ENCODE measurements at regions not wholly inside any gene's neighbourhood (a gene's known extent, or its start where the extent isn't known, plus 50 kb on each side); places are given as distances from the start of the nearest gene placed in this dataset.
A peak's percentile ranks its signal among the peaks of the same experiment; 100 is the strongest.
"Not testable (repeated sequence)": the region's sequence is repeated elsewhere in the genome, so short reads cannot be mapped to it uniquely, and the experiment has no call there.

- WGBS, 2 donors, result 55 to 68% methylated on average over 3 of the region's 3 CpGs
- TF ChIP-seq POLR2A (IDR thresholded peaks at IDR 0.05), result no peak
- TF ChIP-seq CTCF (IDR thresholded peaks at IDR 0.05), result no peak
- no peak overlapping the region for H3K4me3 ChIP-seq (ENCODE audit: low read depth, poor library complexity, severe bottlenecking)
- no peak for DNase-seq (ENCODE audit: low spot score in 2 of 2)
- intact Hi-C loops (cut with DNase I; ENCODE audit: low total_unique reads), result no loop called here
Observed at GRCh38 chr17:27958708-27959381, 65.7 kb upstream of the LYRM9 start.

GRCh38 chr17:27959382-27959709, 66.2 kb upstream of the LYRM9 start:
- TF ChIP-seq CTCF (IDR thresholded peaks at IDR 0.05) (no peak), POLR2A (IDR thresholded peaks at IDR 0.05) (no peak)
- 52 to 64% methylated on average over 5 of the region's 5 CpGs for WGBS, 2 donors
- intact Hi-C loops (cut with DNase I; ENCODE audit: low total_unique reads), result no loop called here
- H3K4me3 ChIP-seq (ENCODE audit: low read depth, poor library complexity, severe bottlenecking), result no peak overlapping the region
- no peak for DNase-seq (ENCODE audit: low spot score in 2 of 2)

GRCh38 chr17:27960183-27960849, 67.2 kb upstream of the LYRM9 start:
- WGBS, 2 donors, result 50 to 54% methylated on average over 6 of the region's 6 CpGs
- TF ChIP-seq POLR2A (IDR thresholded peaks at IDR 0.05) (no peak), CTCF (IDR thresholded peaks at IDR 0.05) (no peak)
- DNase-seq (ENCODE audit: low spot score in 2 of 2), result no peak
- intact Hi-C loops (cut with DNase I; ENCODE audit: low total_unique reads), result no loop called here
- no peak overlapping the region for H3K4me3 ChIP-seq (ENCODE audit: low read depth, poor library complexity, severe bottlenecking)

- WGBS, 2 donors, result 74 to 76% methylated on average over 3 of the region's 3 CpGs
- intact Hi-C loops (cut with DNase I; ENCODE audit: low total_unique reads); H3K4me3 ChIP-seq (ENCODE audit: low read depth, poor library complexity, severe bottlenecking); DNase-seq (ENCODE audit: low spot score in 2 of 2): not testable (repeated sequence)
Observed at GRCh38 chr17:27962581-27962980, 69.4 kb upstream of the LYRM9 start.

- TF ChIP-seq POLR2A (IDR thresholded peaks at IDR 0.05) (no peak), CTCF (IDR thresholded peaks at IDR 0.05) (no peak)
- intact Hi-C loops (cut with DNase I; ENCODE audit: low total_unique reads), result loop anchor here (1.0 kb wide), 1 partner anchor 9 kb away; no protein-coding TSS in a partner anchor
- WGBS, 2 donors, result 59 to 62% methylated on average over 6 of the region's 6 CpGs
Observed at GRCh38 chr17:27965224-27965623, 72.1 kb upstream of the LYRM9 start.

GRCh38 chr17:27968206-27968732, 74.2 kb upstream of the NLK start:
- intact Hi-C loops (cut with DNase I; ENCODE audit: low total_unique reads), result no loop called here
- DNase-seq (ENCODE audit: low spot score in 2 of 2), result peak in 1 of 2 donors; percentile 78
- TF ChIP-seq CTCF (IDR thresholded peaks at IDR 0.05) (no peak), POLR2A (IDR thresholded peaks at IDR 0.05) (no peak)
- WGBS, 2 donors, result 77 to 81% methylated on average over 8 of the region's 8 CpGs
- no peak overlapping the region for H3K4me3 ChIP-seq (ENCODE audit: low read depth, poor library complexity, severe bottlenecking)

More at GRCh38 chr17:27965224-27965623, 72.1 kb upstream of the LYRM9 start:
- DNase-seq (ENCODE audit: low spot score in 2 of 2), result no peak
- H3K4me3 ChIP-seq (ENCODE audit: low read depth, poor library complexity, severe bottlenecking), result no peak overlapping the region
